ENCODE measurements at regions not wholly inside any gene's neighbourhood (a gene's known extent, or its start where the extent isn't known, plus 50 kb on each side); places are given as distances from the start of the nearest gene placed in this dataset.

DNA sequence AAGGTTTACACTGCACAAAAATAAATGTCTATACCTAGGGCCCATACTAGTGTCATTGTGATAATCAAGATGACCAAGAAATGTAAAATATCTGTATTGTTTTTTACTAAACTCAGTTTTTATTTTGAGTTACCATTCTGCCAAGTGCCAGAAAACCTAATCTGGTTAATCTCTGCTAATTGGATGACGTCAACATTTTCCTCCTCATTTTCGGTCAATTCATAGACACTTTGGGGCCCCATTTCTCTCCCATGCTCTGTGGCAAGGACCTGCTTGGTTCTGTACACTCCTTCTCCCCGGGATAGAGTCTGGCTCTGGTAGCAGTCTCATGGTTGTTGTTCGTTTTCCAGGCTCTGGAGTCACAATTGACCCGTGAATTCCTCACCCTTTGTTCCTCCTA lies 186.5 kb upstream of the TCF4 start:
- TF ChIP-seq, protein P1, sequence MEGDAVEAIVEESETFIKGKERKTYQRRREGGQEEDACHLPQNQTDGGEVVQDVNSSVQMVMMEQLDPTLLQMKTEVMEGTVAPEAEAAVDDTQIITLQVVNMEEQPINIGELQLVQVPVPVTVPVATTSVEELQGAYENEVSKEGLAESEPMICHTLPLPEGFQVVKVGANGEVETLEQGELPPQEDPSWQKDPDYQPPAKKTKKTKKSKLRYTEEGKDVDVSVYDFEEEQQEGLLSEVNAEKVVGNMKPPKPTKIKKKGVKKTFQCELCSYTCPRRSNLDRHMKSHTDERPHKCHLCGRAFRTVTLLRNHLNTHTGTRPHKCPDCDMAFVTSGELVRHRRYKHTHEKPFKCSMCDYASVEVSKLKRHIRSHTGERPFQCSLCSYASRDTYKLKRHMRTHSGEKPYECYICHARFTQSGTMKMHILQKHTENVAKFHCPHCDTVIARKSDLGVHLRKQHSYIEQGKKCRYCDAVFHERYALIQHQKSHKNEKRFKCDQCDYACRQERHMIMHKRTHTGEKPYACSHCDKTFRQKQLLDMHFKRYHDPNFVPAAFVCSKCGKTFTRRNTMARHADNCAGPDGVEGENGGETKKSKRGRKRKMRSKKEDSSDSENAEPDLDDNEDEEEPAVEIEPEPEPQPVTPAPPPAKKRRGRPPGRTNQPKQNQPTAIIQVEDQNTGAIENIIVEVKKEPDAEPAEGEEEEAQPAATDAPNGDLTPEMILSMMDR (conservative IDR thresholded peaks at IDR 0.05 in 1 of 2, IDR thresholded peaks at IDR 0.05 in 1 of 2; ENCODE audit: low read depth in 1 of 2, low read length in 2 of 2), result no peak
- TF ChIP-seq EZH2 (IDR thresholded peaks at IDR 0.05; ENCODE audit: low read length, missing control alignments), result no peak

Data from fibroblast of lung (primary cell).